22Rv1 (cell line): ENCODE measurements at regions not wholly inside any gene's neighbourhood (a gene's known extent, or its start where the extent isn't known, plus 50 kb on each side); places are given as distances from the start of the nearest gene placed in this dataset.

Experiments used
- ZFX ChIP-seq: fragments of 450-650 bp; IDR thresholded peaks from 2 replicates; pipeline ENCODE4 v1.6.1; 2017; ENCODE audit warnings: antibody characterized with exemption, borderline replicate concordance
- TF ChIP-seq, protein P1 (sequence below): fragments of 450-650 bp; IDR thresholded peaks from 2 replicates; pipeline ENCODE4 v1.5.1; 2017; ENCODE audit warnings: mild to moderate bottlenecking

DNA sequence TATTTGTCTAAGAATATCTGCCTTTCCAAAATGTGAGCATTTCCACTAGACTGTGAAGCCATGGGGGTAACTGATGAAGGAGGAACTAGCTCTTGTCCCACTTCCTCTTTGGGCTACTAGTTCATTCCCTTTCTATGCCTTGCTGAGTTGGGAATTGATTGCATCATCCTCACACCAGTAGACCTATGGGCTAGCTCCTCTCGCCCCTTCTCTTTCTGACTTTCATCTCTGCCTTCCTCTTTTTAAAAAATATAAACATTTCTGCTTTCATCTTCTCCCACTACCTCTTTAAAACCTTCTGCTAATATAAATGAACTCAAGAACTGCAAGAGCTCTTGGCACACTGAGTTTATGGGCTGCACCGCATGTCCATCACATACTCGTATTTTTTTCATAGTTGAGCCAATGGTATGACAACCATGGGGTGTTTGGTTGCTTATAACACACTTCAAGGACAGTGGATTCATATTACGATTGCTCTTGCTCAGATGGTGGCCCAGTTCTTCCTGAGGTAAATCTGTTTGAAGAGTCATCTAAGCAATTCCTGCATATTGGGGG is 182.0 kb downstream of the REEP3 start:
- TF ChIP-seq, protein P1, sequence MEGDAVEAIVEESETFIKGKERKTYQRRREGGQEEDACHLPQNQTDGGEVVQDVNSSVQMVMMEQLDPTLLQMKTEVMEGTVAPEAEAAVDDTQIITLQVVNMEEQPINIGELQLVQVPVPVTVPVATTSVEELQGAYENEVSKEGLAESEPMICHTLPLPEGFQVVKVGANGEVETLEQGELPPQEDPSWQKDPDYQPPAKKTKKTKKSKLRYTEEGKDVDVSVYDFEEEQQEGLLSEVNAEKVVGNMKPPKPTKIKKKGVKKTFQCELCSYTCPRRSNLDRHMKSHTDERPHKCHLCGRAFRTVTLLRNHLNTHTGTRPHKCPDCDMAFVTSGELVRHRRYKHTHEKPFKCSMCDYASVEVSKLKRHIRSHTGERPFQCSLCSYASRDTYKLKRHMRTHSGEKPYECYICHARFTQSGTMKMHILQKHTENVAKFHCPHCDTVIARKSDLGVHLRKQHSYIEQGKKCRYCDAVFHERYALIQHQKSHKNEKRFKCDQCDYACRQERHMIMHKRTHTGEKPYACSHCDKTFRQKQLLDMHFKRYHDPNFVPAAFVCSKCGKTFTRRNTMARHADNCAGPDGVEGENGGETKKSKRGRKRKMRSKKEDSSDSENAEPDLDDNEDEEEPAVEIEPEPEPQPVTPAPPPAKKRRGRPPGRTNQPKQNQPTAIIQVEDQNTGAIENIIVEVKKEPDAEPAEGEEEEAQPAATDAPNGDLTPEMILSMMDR, result no peak
- no peak for TF ChIP-seq ZFX
